ENCODE measurements at regions not wholly inside any gene's neighbourhood (a gene's known extent, or its start where the extent isn't known, plus 50 kb on each side); places are given as distances from the start of the nearest gene placed in this dataset.

GRCh38 chr5:68375540-68375939 lies 160.0 kb downstream of the PIK3R1 start:
- TF ChIP-seq CTCF (IDR thresholded peaks at IDR 0.05) = no peak
- no peak for TF ChIP-seq ZFX (IDR thresholded peaks at IDR 0.05; ENCODE audit: borderline replicate concordance)
